DMS153 treated with DMSO at 0.1 percent for 48 hours (cell line): ENCODE measurements at regions not wholly inside any gene's neighbourhood (a gene's known extent, or its start where the extent isn't known, plus 50 kb on each side); places are given as distances from the start of the nearest gene placed in this dataset.
"Not testable (repeated sequence)": the region's sequence is repeated elsewhere in the genome, so short reads cannot be mapped to it uniquely, and the experiment has no call there.

Source experiments
- DNase-seq: peaks from one replicate; lab custom pipeline; 2025; ENCODE audit not compliant: unreplicated experiment; lab: John Stamatoyannopoulos, UW

DNA sequence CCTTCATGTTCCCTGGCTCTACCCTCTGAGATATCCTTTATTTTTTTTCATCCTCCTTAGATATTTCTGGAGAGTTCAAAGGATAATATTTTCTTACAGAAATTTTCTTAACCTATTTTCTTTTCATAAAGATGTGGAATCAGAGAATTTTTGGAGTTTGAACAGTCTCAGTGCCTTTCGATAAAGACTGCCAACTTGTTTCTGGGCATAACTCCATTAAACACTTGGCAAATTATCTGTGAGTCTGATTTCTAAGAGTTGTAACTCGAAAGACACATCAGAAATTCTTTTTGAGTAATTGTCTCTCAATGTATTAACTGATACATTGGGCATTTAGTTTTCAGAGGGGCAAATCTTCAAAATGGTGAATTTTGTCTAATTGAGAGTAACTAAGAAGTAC is 1255.6 kb downstream of the NCAM2 start:
- DNase-seq = no peak

- DNase-seq = no peak
Observed at GRCh38 chr21:22258821-22259220, 1260.6 kb downstream of the NCAM2 start.

- no peak for DNase-seq
Observed at GRCh38 chr21:22260274-22260673, 1262.1 kb downstream of the NCAM2 start.

GRCh38 chr21:22263890-22264289 is 1265.7 kb downstream of the NCAM2 start:
- DNase-seq = no peak

- DNase-seq = no peak
Observed at GRCh38 chr21:22277341-22277740, 1279.1 kb downstream of the NCAM2 start.

- no peak for DNase-seq
Observed at GRCh38 chr21:22278366-22278765, 1280.2 kb downstream of the NCAM2 start.

DNA sequence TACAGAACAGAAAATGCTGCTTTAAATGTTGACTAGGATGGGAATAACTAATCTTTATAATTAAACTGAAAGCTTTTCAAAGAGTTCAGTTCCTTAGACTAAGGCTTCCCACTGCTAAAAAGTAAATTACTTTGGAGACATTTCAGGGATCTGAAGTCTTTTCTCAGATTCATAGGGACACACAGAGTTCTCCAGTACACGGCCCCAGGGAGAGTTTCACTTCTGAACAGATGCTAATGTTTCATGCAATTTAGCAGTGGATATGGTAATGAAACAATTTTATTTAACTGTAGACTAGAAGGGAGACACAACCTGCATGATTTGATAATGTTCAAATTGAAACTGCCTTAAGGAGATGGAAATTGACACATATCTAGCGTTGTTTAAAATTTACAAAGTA is 1282.6 kb downstream of the NCAM2 start:
- no peak for DNase-seq

DNA sequence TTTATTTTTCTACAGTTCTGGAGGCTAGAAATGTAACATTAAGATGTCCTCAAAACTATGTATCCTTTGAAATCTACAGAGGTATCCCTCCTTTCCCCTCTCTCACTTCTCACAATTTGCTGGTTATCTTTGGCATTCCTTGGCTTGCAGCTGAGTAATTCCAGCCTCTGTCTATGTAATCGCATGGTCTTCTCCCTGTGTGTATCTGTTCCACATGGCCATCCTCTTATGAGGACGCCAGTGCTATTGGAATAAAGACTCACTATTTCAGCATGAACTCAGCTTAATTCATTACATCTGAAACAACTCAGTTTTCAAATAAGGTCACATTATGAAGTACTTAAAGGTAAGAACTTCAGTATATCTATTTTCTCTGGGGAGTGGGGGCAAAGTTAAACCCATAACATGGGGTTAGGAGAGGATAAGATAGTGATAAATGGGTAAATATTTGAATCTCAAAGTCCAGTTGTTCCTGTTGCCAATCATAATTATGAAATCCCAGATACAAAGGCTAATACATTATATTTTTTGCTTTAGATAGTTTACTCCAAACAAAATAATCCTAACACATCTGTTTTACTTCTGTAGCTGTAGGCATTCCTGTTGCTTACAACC is 1290.8 kb downstream of the NCAM2 start:
- DNase-seq = no peak

DNA sequence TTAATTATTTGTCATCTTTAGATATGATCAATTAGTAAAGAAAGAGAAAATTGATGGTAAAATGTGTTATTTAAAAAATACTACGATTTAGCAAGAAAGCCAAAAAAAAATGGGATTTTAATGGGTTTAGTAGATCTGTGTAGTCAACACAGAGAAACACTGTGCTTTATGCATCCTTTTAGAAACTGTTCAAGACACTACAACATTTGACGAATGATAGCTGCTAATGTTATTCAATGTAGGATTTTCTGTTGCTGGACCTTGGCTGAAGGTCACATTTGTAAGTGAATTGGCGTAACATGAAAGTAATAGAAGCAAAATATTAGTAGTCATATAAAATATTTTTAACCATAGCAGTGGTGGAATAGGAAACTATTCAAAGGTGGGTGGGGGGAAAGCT is 1293.9 kb downstream of the NCAM2 start:
- DNase-seq = no peak

GRCh38 chr21:22297575-22297974 is 1299.4 kb downstream of the NCAM2 start:
- DNase-seq = no peak

- DNase-seq = no peak
Observed at GRCh38 chr21:22311741-22312462, 1313.7 kb downstream of the NCAM2 start.

DNA sequence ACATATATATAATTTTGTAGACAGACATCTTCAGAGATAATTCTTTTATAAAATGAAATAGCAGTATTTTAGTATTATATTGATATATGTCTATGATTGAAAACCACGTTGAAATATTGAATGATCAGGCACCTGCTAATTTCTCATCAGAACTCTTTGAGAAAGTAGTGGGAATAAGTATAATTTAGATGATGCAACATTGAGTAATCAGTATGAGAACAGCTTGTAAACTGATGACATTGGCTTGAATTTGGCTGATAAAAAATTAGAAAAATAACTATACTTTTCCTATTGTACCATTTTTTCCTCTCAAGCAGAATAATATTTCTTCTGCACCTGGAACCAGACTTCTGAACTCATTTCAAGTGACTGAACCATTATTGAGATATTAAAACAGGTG is 1316.8 kb downstream of the NCAM2 start:
- no peak for DNase-seq

DNA sequence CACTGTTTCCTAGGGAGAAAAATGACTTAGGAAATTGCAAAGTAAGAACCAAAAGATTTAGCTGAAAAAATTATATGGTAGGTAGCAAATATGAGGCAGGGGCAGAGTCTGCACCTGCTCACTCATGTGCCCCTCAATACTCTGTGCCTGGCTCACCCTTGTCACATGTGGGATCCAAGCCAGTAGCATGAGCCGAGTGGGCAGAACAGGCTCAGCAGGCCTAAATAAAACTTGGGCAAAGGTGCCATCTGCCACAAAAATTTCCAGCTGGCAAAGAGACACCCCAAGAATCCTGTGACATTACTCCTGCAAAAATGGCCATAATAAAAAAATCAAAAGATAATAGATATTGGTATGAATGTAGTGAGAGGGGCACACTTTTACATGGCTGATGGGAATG is 1321.2 kb downstream of the NCAM2 start:
- DNase-seq = no peak

DNA sequence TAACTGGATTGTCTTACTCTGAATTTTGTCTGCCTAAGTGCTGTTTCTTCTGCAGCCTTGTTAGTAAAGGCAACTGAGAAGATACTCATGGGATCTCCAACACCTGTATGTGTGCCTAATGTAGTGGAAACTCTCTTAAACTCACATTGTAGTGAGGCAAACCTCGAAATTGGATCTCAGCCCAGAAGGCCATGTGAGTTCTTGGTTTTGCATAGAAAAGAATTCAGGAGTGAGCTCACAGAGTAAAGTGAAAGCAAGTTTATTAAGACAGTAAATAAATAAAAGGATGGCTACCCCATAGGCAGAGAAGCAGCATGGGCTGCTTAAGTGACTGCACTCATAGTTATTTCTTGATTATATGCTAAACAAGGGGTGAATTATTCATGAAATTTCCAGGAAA is 1344.7 kb downstream of the NCAM2 start:
- DNase-seq = no peak

GRCh38 chr21:22343303-22343702 is 1345.1 kb downstream of the NCAM2 start:
- DNase-seq = no peak

- no peak for DNase-seq
Observed at GRCh38 chr21:22343721-22344120, 1345.5 kb downstream of the NCAM2 start.

DNA sequence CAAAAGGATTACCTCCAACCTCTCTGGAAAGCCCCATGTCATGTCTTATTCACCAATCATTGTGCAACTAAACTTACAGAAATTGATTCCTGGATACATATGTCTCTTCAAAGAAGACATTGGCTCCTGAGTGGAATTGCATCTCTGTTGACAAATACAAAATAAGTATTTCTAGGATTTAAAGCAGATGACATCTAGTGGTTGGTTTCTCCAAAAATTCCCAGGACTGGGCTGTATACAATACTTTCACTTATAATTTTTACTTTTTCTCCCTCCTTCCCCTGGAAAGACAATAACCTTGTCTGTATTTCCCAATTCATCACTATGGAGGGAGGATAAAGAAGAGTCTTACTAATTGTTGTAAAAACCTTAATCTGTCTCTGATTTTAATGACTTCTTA is 1347.4 kb downstream of the NCAM2 start:
- DNase-seq = no peak

GRCh38 chr21:22346576-22346975 is 1348.4 kb downstream of the NCAM2 start:
- no peak for DNase-seq

DNA sequence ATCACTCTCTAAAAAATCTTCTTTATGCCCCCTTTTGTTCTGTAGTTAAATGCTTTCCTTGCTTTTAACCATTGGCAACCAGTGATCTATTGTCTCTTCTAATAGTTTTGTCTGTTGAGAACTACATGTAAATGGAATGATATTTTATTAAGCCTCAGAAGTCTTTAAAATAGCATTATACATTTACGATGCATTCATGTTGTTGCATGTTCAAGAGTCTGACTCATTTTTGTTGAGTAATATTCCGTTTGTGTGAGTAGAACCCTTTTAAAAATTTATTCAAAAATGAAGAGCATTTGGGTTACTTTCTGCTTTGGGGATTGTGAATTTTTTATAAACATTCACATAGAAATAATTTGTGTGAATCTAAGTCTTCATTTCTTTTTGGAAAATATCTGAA is 1352.9 kb downstream of the NCAM2 start:
- DNase-seq = no peak

- no peak for DNase-seq
Observed at GRCh38 chr21:22352088-22352487, 1353.9 kb downstream of the NCAM2 start.

- DNase-seq = no peak
Observed at GRCh38 chr21:22355949-22356348, 1357.7 kb downstream of the NCAM2 start.

DNA sequence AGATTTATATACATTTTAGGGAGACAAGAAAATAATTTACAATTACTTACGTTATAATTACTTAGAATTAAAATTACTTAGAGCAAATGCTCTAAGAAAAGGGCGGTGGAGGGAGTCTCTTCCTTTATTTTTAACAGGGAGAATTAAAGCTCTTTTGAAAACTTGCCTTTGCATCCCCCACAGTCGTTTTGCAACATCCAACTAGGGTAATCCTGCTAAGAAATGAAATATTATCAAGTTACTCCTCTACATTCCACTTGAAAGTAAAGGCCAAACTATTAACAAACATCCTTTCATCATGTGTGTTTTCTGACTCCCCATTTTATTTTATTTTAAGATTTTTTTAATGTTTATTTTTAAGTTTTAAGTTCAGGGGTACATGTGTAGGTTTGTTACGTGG is 1358.5 kb downstream of the NCAM2 start:
- DNase-seq = no peak

DNA sequence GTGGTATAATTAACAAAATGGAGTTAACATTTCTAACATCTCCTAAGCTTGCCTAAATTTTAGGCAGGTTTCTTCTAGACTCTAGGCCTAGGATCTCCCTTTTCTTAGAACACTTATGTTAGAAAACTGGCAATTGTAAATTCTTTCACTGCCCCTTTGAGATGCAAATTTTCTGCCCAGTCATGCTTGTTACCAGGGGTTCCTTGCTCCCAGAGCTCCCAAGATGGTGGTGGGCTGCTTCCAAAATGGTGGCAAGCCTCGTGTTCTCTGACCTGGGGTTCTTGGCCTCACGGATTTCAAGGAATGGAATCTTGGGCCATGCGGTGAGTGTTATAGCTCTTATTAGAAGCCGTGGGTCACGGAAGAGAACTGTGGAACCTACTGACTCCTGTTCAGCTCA is 1361.4 kb downstream of the NCAM2 start:
- not testable (repeated sequence) for DNase-seq
